Thyroid gland (tissue), 4 donors: ENCODE measurements at regions not wholly inside any gene's neighbourhood (a gene's known extent, or its start where the extent isn't known, plus 50 kb on each side); places are given as distances from the start of the nearest gene placed in this dataset.

Experiments used
- DNase-seq, 2 donors: peaks; one replicate each; pipeline ENCODE4 v3.0.0-alpha.2; 2019
- H3K27ac ChIP-seq, 3 donors: fragments of 200-600 bp; sonication (generic); 1 replicate in 2 of 3; 2 replicates in 1 of 3; pipeline ENCODE4 v1.5.1; 2016 to 2019; ENCODE audit warnings: mild to moderate bottlenecking in 1 of 3, moderate library complexity in 1 of 3
- H3K27me3 ChIP-seq: fragments of 200-600 bp; sonication (generic); one replicate; pipeline ENCODE4 v1.5.1; 2019
- H3K36me3 ChIP-seq, 2 donors: fragments of 200-600 bp; sonication (generic); one replicate each; pipeline ENCODE4 v1.5.1; 2016 to 2019
- H3K4me1 ChIP-seq, 2 donors: fragments of 200-600 bp; sonication (generic); one replicate each; pipeline ENCODE4 v1.5.1; 2017 to 2019
- H3K4me3 ChIP-seq, 3 donors: fragments of 200-600 bp; sonication (generic); replicated peaks in 1 of 3; 1 replicate in 2 of 3; 2 replicates in 1 of 3; pipeline ENCODE4 v1.5.1; 2016; ENCODE audit warnings: mild to moderate bottlenecking in 1 of 3
- H3K9me3 ChIP-seq: fragments of 200-600 bp; sonication (generic); one replicate; pipeline ENCODE4 v1.5.1; 2017
- CTCF ChIP-seq, 6 experiments: fragments of 200-600 bp in 3 of 6; fragments of 450-650 bp in 3 of 6; sonication (generic) in 3 of 6; IDR thresholded peaks; one replicate each; pipeline ENCODE4 v1.5.1; 2016 to 2019; ENCODE audit warnings: antibody characterized with exemption in 6 of 6, mild to moderate bottlenecking in 2 of 6, inconsistent platforms in 1 of 6, moderate library complexity in 1 of 6
- POLR2A ChIP-seq, 2 donors: fragments of 450-650 bp; IDR thresholded peaks; one replicate each; pipeline ENCODE4 v1.6.1; 2017; ENCODE audit warnings: antibody characterized with exemption in 2 of 2, mild to moderate bottlenecking in 2 of 2, moderate library complexity in 1 of 2
- WGBS, 2 donors: methylation state at CpG; one replicate each; pipeline ENCODE4 v1.1.5; 2017; 5-methylcytosine and 5-hydroxymethylcytosine counted together
- intact Hi-C: fragments of 100-400 bp; cut with DNase I; formaldehyde crosslinking; loops from one replicate; pipeline ENCODE4 v1.15.1; 2023

GRCh38 chr12:91332302-91332701, 149.7 kb upstream of the DCN start:
- H3K27me3 ChIP-seq, result no peaks in the 10 kb centered on the region
- WGBS, 2 donors, result 96% methylated on average over 1 of the region's 1 CpG
- no peak overlapping the region for H3K27ac ChIP-seq
- H3K4me3 ChIP-seq, result no peak overlapping the region
- DNase-seq, result no peak
- no peaks in the 10 kb centered on the region for H3K36me3 ChIP-seq
- no peak for TF ChIP-seq POLR2A (IDR thresholded peaks at IDR 0.05)
- TF ChIP-seq CTCF (IDR thresholded peaks at IDR 0.05), result no peak
- intact Hi-C loops, result no loop called here
- no peaks in the 10 kb centered on the region for H3K4me1 ChIP-seq
- no peaks in the 10 kb centered on the region for H3K9me3 ChIP-seq

DNA sequence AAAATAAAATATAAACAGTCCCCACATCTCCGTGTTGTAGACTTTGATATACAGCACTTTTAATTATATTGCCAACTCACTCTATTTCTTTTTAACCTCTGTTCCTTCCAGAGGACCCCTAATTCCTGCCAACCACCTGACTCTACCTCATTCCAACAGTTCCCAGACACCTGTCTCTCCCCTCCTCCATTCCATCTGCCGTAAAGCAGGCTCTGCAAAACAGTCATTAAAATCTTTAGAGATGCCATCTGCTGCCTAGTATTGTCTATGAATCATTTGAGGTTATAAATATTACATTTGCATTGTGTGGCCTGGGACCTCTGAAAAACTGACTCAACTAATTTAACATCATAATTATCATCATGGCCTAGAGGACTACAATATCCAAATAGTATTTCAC, 148.8 kb upstream of the DCN start:
- no peaks in the 10 kb centered on the region for H3K36me3 ChIP-seq
- no peaks in the 10 kb centered on the region for H3K4me1 ChIP-seq
- no peaks in the 10 kb centered on the region for H3K9me3 ChIP-seq
- no peak overlapping the region for H3K27ac ChIP-seq
- intact Hi-C loops, result no loop called here
- no peak overlapping the region for H3K4me3 ChIP-seq
- WGBS, 2 donors, result 71 to 84% methylated on average over 2 of the region's 2 CpGs
- TF ChIP-seq CTCF (IDR thresholded peaks at IDR 0.05) (no peak), POLR2A (IDR thresholded peaks at IDR 0.05) (no peak)
- no peak for DNase-seq
- no peaks in the 10 kb centered on the region for H3K27me3 ChIP-seq

GRCh38 chr12:91328451-91328850, 145.8 kb upstream of the DCN start:
- WGBS, 2 donors, result 89 to 92% methylated on average over 3 of the region's 3 CpGs
- Histone ChIP-seq H3K4me1 (peaks cover 0 to 2% of the 10 kb centered on the region in 2 donors), H3K36me3 (no peaks in the 10 kb centered on the region), H3K27ac (no peak overlapping the region), H3K9me3 (no peaks in the 10 kb centered on the region), H3K27me3 (no peaks in the 10 kb centered on the region), H3K4me3 (no peak overlapping the region)
- no peak for DNase-seq
- TF ChIP-seq POLR2A (IDR thresholded peaks at IDR 0.05) (no peak), CTCF (IDR thresholded peaks at IDR 0.05) (no peak)
- intact Hi-C loops, result loop anchor here (5.0 kb wide), 1 partner anchor 146 kb away; the partner anchor contains the start of gene DCN

DNA sequence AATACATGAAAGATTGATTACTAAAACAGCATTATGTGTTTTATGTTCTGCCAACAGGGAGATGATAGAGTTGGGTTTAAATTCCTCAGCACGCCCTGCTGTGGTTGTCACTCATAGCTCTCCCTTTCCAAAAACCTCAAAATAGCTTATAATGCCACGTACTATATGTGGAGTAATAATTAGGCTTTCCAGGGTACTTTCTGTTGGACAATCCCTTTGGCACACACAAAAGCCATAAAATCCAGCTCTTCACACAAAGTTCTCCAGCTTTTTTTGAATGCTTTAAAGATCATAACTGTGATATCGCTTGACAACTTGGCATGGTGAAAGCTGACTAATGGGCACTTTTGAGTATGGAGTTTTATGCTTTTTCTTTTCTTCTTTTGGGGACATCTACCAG, 145.3 kb upstream of the DCN start:
- intact Hi-C loops, result loop anchor here (5.0 kb wide), 1 partner anchor 146 kb away; the partner anchor contains the start of gene DCN
- H3K9me3 ChIP-seq, result no peaks in the 10 kb centered on the region
- DNase-seq, result no peak
- no peak overlapping the region for H3K4me3 ChIP-seq
- H3K36me3 ChIP-seq, result no peaks in the 10 kb centered on the region
- H3K27me3 ChIP-seq, result no peaks in the 10 kb centered on the region
- H3K27ac ChIP-seq, result no peak overlapping the region
- no peak for TF ChIP-seq CTCF (IDR thresholded peaks at IDR 0.05)
- TF ChIP-seq POLR2A (IDR thresholded peaks at IDR 0.05), result no peak
- 77 to 86% methylated on average over 3 of the region's 3 CpGs for WGBS, 2 donors
- peaks cover 0 to 2% of the 10 kb centered on the region in 2 donors for H3K4me1 ChIP-seq

GRCh38 chr12:91327131-91327530, 144.5 kb upstream of the DCN start:
- H3K4me3 ChIP-seq, result no peak overlapping the region
- no peaks in the 10 kb centered on the region for H3K36me3 ChIP-seq
- no peaks in the 10 kb centered on the region for H3K27me3 ChIP-seq
- H3K4me1 ChIP-seq, result peaks cover 0 to 2% of the 10 kb centered on the region in 2 donors
- no peak for DNase-seq
- H3K27ac ChIP-seq, result peak overlapping the region in 2 of 3 donors; percentile 22 to 23
- intact Hi-C loops, result loop anchor here (5.0 kb wide), 1 partner anchor 145 kb away; the partner anchor contains the start of gene DCN
- WGBS, 2 donors, result 83 to 86% methylated on average over 4 of the region's 4 CpGs
- no peaks in the 10 kb centered on the region for H3K9me3 ChIP-seq
- TF ChIP-seq CTCF (IDR thresholded peaks at IDR 0.05), result no peak
- no peak for TF ChIP-seq POLR2A (IDR thresholded peaks at IDR 0.05)
